GM12878 (cell line): ENCODE measurements at regions not wholly inside any gene's neighbourhood (a gene's known extent, or its start where the extent isn't known, plus 50 kb on each side); places are given as distances from the start of the nearest gene placed in this dataset.
A peak's percentile ranks its signal among the peaks of the same experiment; 100 is the strongest.

ENCODE experiments used
- BACH1 ChIP-seq: fragments of 450-650 bp; IDR thresholded peaks from 2 replicates; pipeline ENCODE4 v1.6.1; 2017; ENCODE audit warnings: mild to moderate bottlenecking, borderline replicate concordance
- BRCA1 ChIP-seq: IDR thresholded peaks from 2 replicates; pipeline ENCODE4 v1.6.1; 2011; ENCODE audit warnings: low read depth, low read length, improper control_type of control experiment
- CHD4 ChIP-seq: fragments of 200-600 bp; sonication (generic); IDR thresholded peaks from 2 replicates; pipeline ENCODE4 v1.6.1; 2016; ENCODE audit warnings: mild to moderate bottlenecking
- CREM ChIP-seq: IDR thresholded peaks from 2 replicates; pipeline ENCODE4 v1.6.1; 2014; ENCODE audit warnings: antibody characterized with exemption, low read depth
- HDAC6 ChIP-seq: fragments of 200-600 bp; sonication (generic); IDR thresholded peaks from one replicate; pipeline ENCODE4 v1.8.0; 2017; ENCODE audit warnings: antibody characterized with exemption; ENCODE audit not compliant: unreplicated experiment
- IRF4 ChIP-seq: IDR thresholded peaks from 2 replicates; pipeline ENCODE4 v1.6.1; 2011; ENCODE audit warnings: low read depth, low read length
- LARP7 ChIP-seq: fragments of 450-650 bp; IDR thresholded peaks from 2 replicates; pipeline ENCODE4 v1.6.1; 2017; ENCODE audit warnings: mild to moderate bottlenecking
- MYB ChIP-seq: fragments of 150-350 bp; IDR thresholded peaks from 2 replicates; pipeline ENCODE4 v1.6.1; 2014; ENCODE audit warnings: mild to moderate bottlenecking, low read depth, low read length, borderline replicate concordance
- NFYB ChIP-seq: IDR thresholded peaks from 2 replicates; pipeline ENCODE4 v1.6.1; 2011; ENCODE audit warnings: low read depth, mild to moderate bottlenecking, low read length, improper control_type of control experiment, moderate library complexity; ENCODE audit not compliant: insufficient read depth
- PRDM15 ChIP-seq: fragments of 450-650 bp; formaldehyde crosslinking; IDR thresholded peaks from 2 replicates; pipeline ENCODE4 v1.4.0; 2020; ENCODE audit warnings: mild to moderate bottlenecking, moderate library complexity
- RAD21 ChIP-seq: IDR thresholded peaks from 2 replicates; pipeline ENCODE4 v1.6.1; 2011; ENCODE audit warnings: mild to moderate bottlenecking, low read depth, low read length, moderate library complexity; ENCODE audit not compliant: insufficient read depth
- SMARCA5 ChIP-seq: fragments of 450-650 bp; IDR thresholded peaks from 2 replicates; pipeline ENCODE4 v1.6.1; 2017; ENCODE audit warnings: mild to moderate bottlenecking
- YBX1 ChIP-seq: fragments of 450-650 bp; IDR thresholded peaks from 2 replicates; pipeline ENCODE4 v1.6.1; 2016; ENCODE audit warnings: antibody characterized with exemption

DNA sequence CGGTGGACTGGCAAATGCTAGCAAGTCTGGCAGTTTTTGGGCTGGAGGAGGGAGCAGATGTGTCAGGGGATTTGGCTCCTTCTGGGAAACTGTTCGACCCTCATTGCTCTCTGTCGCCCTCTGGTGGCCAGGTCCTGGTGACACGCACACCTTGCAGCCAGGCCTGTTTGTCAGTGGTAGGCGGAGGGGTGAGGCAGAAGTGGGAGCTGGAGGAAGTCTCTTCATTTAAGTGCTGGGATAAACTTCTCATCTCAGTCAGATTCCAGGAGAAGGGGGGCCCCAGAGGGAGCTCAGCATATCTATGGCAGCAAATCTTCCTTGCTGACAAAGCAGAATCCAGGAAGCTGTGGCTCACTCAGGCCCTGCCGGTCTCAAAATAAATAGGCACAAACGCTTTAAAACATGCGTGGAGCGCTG lies 326.5 kb downstream of the ZSWIM6 start (continued):
- TF ChIP-seq YBX1 = no peak
- 0 out of 2 replicates have a peak, but pooled peaks have one; percentile 40 for TF ChIP-seq CREM
- 0 out of 2 replicates have a peak, but pooled peaks have one; percentile 35 for TF ChIP-seq IRF4
- peak; percentile 89 for TF ChIP-seq RAD21
- TF ChIP-seq LARP7 = peak; percentile 44; the same call in 1 of the 2 replicates
- TF ChIP-seq SMARCA5 = 0 out of 2 replicates have a peak, but pooled peaks have one; percentile 13
- TF ChIP-seq PRDM15 (CRISPR knock-in tag) = no peak
- TF ChIP-seq CHD4 = no peak
- TF ChIP-seq MYB = no peak
- TF ChIP-seq NFYB = no peak
- TF ChIP-seq BRCA1 = no peak
- no peak for TF ChIP-seq BACH1
- TF ChIP-seq HDAC6 = no peak
- TF ChIP-seq, all 136 proteins: peak for 9
